Thyroid gland (tissue), 4 donors: ENCODE measurements at regions not wholly inside any gene's neighbourhood (a gene's known extent, or its start where the extent isn't known, plus 50 kb on each side); places are given as distances from the start of the nearest gene placed in this dataset.

Experiments
- DNase-seq, 2 donors: peaks; one replicate each; pipeline ENCODE4 v3.0.0-alpha.2; 2019
- H3K27ac ChIP-seq, 3 donors: fragments of 200-600 bp; sonication (generic); 1 replicate in 2 of 3; 2 replicates in 1 of 3; pipeline ENCODE4 v1.5.1; 2016 to 2019; ENCODE audit warnings: mild to moderate bottlenecking in 1 of 3, moderate library complexity in 1 of 3
- H3K27me3 ChIP-seq: fragments of 200-600 bp; sonication (generic); one replicate; pipeline ENCODE4 v1.5.1; 2019
- H3K36me3 ChIP-seq, 2 donors: fragments of 200-600 bp; sonication (generic); one replicate each; pipeline ENCODE4 v1.5.1; 2016 to 2019
- H3K4me1 ChIP-seq, 2 donors: fragments of 200-600 bp; sonication (generic); one replicate each; pipeline ENCODE4 v1.5.1; 2017 to 2019
- H3K4me3 ChIP-seq, 3 donors: fragments of 200-600 bp; sonication (generic); replicated peaks in 1 of 3; 1 replicate in 2 of 3; 2 replicates in 1 of 3; pipeline ENCODE4 v1.5.1; 2016; ENCODE audit warnings: mild to moderate bottlenecking in 1 of 3
- H3K9me3 ChIP-seq: fragments of 200-600 bp; sonication (generic); one replicate; pipeline ENCODE4 v1.5.1; 2017
- CTCF ChIP-seq, 6 experiments: fragments of 200-600 bp in 3 of 6; fragments of 450-650 bp in 3 of 6; sonication (generic) in 3 of 6; IDR thresholded peaks; one replicate each; pipeline ENCODE4 v1.5.1; 2016 to 2019; ENCODE audit warnings: antibody characterized with exemption in 6 of 6, mild to moderate bottlenecking in 2 of 6, inconsistent platforms in 1 of 6, moderate library complexity in 1 of 6
- POLR2A ChIP-seq, 2 donors: fragments of 450-650 bp; IDR thresholded peaks; one replicate each; pipeline ENCODE4 v1.6.1; 2017; ENCODE audit warnings: antibody characterized with exemption in 2 of 2, mild to moderate bottlenecking in 2 of 2, moderate library complexity in 1 of 2
- WGBS, 2 donors: methylation state at CpG; one replicate each; pipeline ENCODE4 v1.1.5; 2017; 5-methylcytosine and 5-hydroxymethylcytosine counted together
- intact Hi-C: fragments of 100-400 bp; cut with DNase I; formaldehyde crosslinking; loops from one replicate; pipeline ENCODE4 v1.15.1; 2023

- 83 to 91% methylated on average over 2 of the region's 2 CpGs for WGBS, 2 donors
- Histone ChIP-seq H3K4me3 (no peak overlapping the region), H3K27ac (no peak overlapping the region), H3K27me3 (no peaks in the 10 kb centered on the region), H3K9me3 (no peaks in the 10 kb centered on the region), H3K4me1 (no peaks in the 10 kb centered on the region), H3K36me3 (no peaks in the 10 kb centered on the region)
- no peak for DNase-seq
- TF ChIP-seq CTCF (IDR thresholded peaks at IDR 0.05) = no peak
- no peak for TF ChIP-seq POLR2A (IDR thresholded peaks at IDR 0.05)
- intact Hi-C loops = no loop called here
Observed at GRCh38 chr3:78244136-78244535, 1204.2 kb downstream of the ROBO2 start.

DNA sequence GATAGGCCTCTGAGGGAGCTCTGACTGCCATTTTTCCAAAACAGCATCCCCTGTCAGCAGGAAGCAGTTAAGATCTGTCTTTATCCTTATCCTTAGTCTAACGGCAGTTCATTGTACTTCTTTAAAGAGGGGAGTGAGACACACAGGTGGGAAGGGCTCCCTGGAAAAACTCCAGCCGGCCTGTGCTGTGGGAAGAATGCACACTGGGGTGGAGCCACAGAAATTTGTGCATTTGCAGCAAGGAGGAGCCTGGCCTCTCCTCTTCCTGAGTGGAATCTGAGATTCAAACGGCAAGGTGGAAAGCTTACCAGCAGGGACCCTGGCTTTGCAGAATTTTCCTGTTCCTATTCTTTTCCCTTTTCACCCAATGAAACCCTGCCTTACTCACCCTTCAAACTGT lies 1209.4 kb downstream of the ROBO2 start:
- H3K9me3 ChIP-seq = no peaks in the 10 kb centered on the region
- DNase-seq = no peak
- TF ChIP-seq POLR2A (IDR thresholded peaks at IDR 0.05) = no peak
- no peak overlapping the region for H3K27ac ChIP-seq
- no peak overlapping the region for H3K4me3 ChIP-seq
- H3K4me1 ChIP-seq = no peaks in the 10 kb centered on the region
- H3K27me3 ChIP-seq = no peaks in the 10 kb centered on the region
- H3K36me3 ChIP-seq = no peaks in the 10 kb centered on the region
- 23% methylated on average over 3 of the region's 3 CpGs for WGBS, 2 donors
- intact Hi-C loops = no loop called here

- no peak for DNase-seq
- H3K4me3 ChIP-seq = no peak overlapping the region
- H3K4me1 ChIP-seq = no peaks in the 10 kb centered on the region
- intact Hi-C loops = no loop called here
- WGBS, 2 donors = 97% methylated on average over 3 of the region's 3 CpGs
- H3K27me3 ChIP-seq = no peaks in the 10 kb centered on the region
- no peak overlapping the region for H3K27ac ChIP-seq
- H3K9me3 ChIP-seq = no peaks in the 10 kb centered on the region
- H3K36me3 ChIP-seq = no peaks in the 10 kb centered on the region
- no peak for TF ChIP-seq POLR2A (IDR thresholded peaks at IDR 0.05)
Observed at GRCh38 chr3:78253860-78254259, 1214.0 kb downstream of the ROBO2 start.

- DNase-seq = no peak
- TF ChIP-seq POLR2A (IDR thresholded peaks at IDR 0.05) (no peak), CTCF (IDR thresholded peaks at IDR 0.05) (no peak)
- H3K9me3 ChIP-seq = no peaks in the 10 kb centered on the region
- H3K27ac ChIP-seq = no peak overlapping the region
- 32 to 38% methylated on average over 1 of the region's 1 CpG for WGBS, 2 donors
- H3K4me3 ChIP-seq = no peak overlapping the region
- H3K4me1 ChIP-seq = no peaks in the 10 kb centered on the region
- H3K27me3 ChIP-seq = no peaks in the 10 kb centered on the region
- intact Hi-C loops = no loop called here
- no peaks in the 10 kb centered on the region for H3K36me3 ChIP-seq
Observed at GRCh38 chr3:78255403-78255802, 1215.5 kb downstream of the ROBO2 start.

- Histone ChIP-seq H3K36me3 (no peaks in the 10 kb centered on the region), H3K27ac (no peak overlapping the region), H3K9me3 (no peaks in the 10 kb centered on the region), H3K4me3 (no peak overlapping the region), H3K27me3 (no peaks in the 10 kb centered on the region), H3K4me1 (no peaks in the 10 kb centered on the region)
- no peak for TF ChIP-seq POLR2A (IDR thresholded peaks at IDR 0.05)
- TF ChIP-seq CTCF (IDR thresholded peaks at IDR 0.05) = no peak
- WGBS, 2 donors = 78 to 79% methylated on average over 1 of the region's 1 CpG
- DNase-seq = no peak
- intact Hi-C loops = no loop called here
Observed at GRCh38 chr3:78256123-78256522, 1216.2 kb downstream of the ROBO2 start.

DNA sequence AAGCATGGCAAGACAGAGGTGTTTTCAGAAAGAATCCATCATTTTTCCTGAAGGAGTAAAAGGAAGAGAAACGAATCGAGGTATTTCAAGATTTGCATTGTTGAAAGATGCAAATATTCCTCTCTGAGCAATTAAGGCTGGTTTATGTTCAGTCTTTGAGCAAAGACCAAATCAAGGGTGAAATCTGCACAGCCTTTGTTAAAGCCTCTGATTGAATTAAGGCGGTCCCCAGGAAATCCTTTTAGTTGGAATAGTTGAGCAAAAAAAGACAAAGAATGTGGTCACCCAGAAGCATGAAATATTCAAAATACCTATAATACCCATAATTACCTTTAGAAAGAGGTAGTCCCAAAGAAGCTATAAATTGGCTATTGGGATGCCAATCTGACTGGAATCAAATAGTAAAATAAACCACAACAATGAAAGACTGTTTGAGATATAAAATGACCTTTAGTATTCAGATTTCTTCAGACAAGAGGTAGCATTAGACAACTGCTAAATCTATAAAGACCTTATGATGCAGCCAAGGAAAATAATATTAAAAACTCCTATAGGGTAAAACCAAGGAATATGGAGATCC lies 1218.1 kb downstream of the ROBO2 start:
- DNase-seq = no peak
- Histone ChIP-seq H3K4me1 (no peaks in the 10 kb centered on the region), H3K36me3 (no peaks in the 10 kb centered on the region), H3K27ac (no peak overlapping the region), H3K4me3 (no peak overlapping the region), H3K27me3 (no peaks in the 10 kb centered on the region), H3K9me3 (no peaks in the 10 kb centered on the region)
- intact Hi-C loops = no loop called here
- no peak for TF ChIP-seq POLR2A (IDR thresholded peaks at IDR 0.05)
- TF ChIP-seq CTCF (IDR thresholded peaks at IDR 0.05) = no peak
- WGBS, 2 donors = 86 to 87% methylated on average over 3 of the region's 3 CpGs
